ENCODE measurements at regions not wholly inside any gene's neighbourhood (a gene's known extent, or its start where the extent isn't known, plus 50 kb on each side); places are given as distances from the start of the nearest gene placed in this dataset.

DNA sequence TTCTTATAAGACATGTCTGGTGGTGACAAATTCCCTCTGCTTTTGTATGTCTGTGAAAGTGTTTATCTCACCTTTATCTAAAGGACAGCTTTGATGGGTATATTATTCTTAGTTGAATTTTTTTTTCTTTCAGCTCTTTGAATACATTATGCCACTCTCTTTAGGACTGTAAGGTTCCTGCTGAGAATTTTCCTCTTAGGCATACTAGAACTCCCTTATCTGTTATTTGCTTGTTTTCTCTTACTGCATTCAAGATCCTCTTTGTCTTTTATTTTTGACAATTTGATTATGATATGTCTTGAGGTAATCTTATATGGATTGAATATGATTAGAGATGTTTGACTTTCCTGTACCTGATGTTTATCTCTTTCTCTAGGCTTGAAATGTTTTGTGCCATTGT, 1328.4 kb downstream of the PCDH9 start:
- no peak for TF ChIP-seq CTCF (IDR thresholded peaks at IDR 0.05)
- TF ChIP-seq POLR2A (IDR thresholded peaks at IDR 0.05) = no peak
- TF ChIP-seq EP300 (IDR thresholded peaks at IDR 0.05) = no peak
- no peaks in the 10 kb centered on the region for H3K9me3 ChIP-seq

GRCh38 chr13:65894049-65894448, 1336.1 kb downstream of the PCDH9 start:
- intact Hi-C loops (cut with DNase I) = no loop called here
- no peak overlapping the region for H3K27ac ChIP-seq
- DNase-seq = no peak
- WGBS, 3 donors = 69 to 87% (median 83%) methylated on average over 2 of the region's 2 CpGs
- TF ChIP-seq CTCF (IDR thresholded peaks at IDR 0.05) (no peak), EP300 (IDR thresholded peaks at IDR 0.05) (no peak), POLR2A (IDR thresholded peaks at IDR 0.05) (no peak)
- no peaks in the 10 kb centered on the region for H3K36me3 ChIP-seq
- peaks cover 3% of the 10 kb centered on the region for H3K27me3 ChIP-seq
- no peaks in the 10 kb centered on the region for H3K4me1 ChIP-seq (ENCODE audit: insufficient read depth)
- no peaks in the 10 kb centered on the region for H3K9me3 ChIP-seq
- no peak overlapping the region for H3K4me3 ChIP-seq

More for the DNA sequence above, 1328.4 kb downstream of the PCDH9 start:
- no peak for DNase-seq
- Histone ChIP-seq H3K4me1 (ENCODE audit: insufficient read depth) (no peaks in the 10 kb centered on the region), H3K36me3 (no peaks in the 10 kb centered on the region), H3K27me3 (no peaks in the 10 kb centered on the region), H3K27ac (no peak overlapping the region), H3K4me3 (no peak overlapping the region)
- intact Hi-C loops (cut with DNase I) = no loop called here

DNA sequence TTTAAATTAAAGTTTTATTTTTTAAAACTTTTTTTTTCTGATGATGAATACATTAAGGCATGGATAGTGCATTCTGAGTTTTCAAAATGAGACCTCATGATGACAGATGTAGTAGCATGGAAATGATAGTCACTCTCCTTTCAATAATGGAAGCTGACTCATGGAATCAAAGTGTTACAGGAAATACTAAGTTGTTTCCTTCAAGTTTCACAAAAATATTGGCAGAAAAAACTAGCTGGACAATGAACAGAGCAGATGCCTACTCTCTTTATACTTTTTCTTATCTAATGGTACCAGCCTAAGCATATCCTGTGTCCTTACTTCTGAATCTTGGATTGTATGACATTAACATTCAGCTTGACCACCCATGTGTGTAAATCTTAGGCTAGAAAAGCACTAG, 1337.3 kb downstream of the PCDH9 start:
- Histone ChIP-seq H3K4me1 (ENCODE audit: insufficient read depth) (no peaks in the 10 kb centered on the region), H3K27me3 (peaks cover 3% of the 10 kb centered on the region), H3K36me3 (no peaks in the 10 kb centered on the region), H3K4me3 (no peak overlapping the region), H3K9me3 (no peaks in the 10 kb centered on the region), H3K27ac (no peak overlapping the region)
- no peak for DNase-seq
- intact Hi-C loops (cut with DNase I) = no loop called here
- TF ChIP-seq POLR2A (IDR thresholded peaks at IDR 0.05) (no peak), CTCF (IDR thresholded peaks at IDR 0.05) (no peak), EP300 (IDR thresholded peaks at IDR 0.05) (no peak)

- Histone ChIP-seq H3K9me3 (no peaks in the 10 kb centered on the region), H3K36me3 (no peaks in the 10 kb centered on the region), H3K4me1 (ENCODE audit: insufficient read depth) (no peaks in the 10 kb centered on the region), H3K27me3 (no peaks in the 10 kb centered on the region), H3K27ac (no peak overlapping the region), H3K4me3 (no peak overlapping the region)
- TF ChIP-seq CTCF (IDR thresholded peaks at IDR 0.05) (no peak), POLR2A (IDR thresholded peaks at IDR 0.05) (no peak), EP300 (IDR thresholded peaks at IDR 0.05) (no peak)
- WGBS, 3 donors = 76 to 88% (median 80%) methylated on average over 5 of the region's 5 CpGs
- no peak for DNase-seq
- intact Hi-C loops (cut with DNase I) = loop anchor here in 1 of 4 donors (1.0 kb wide), 1 partner anchor 19 kb away; no protein-coding TSS in a partner anchor
Measured at GRCh38 chr13:65889368-65889767, 1340.8 kb downstream of the PCDH9 start.

DNA sequence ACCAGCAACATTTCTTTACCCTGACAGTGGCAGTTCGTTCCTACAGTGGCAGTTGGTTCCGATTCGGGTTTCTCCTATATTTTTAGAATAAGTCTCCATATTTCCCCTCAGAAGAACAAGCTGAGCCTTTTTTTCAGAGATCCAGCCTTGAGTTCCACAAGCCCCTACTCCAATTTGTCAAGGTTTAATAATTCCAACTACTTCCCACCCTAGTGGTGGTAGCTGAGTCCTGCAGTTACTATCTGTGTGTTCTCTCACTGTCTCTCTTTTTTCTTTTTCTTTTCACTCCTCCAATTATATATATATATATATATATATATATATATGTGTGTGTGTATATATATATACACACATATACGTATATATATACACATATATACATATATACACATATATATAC, 1347.3 kb downstream of the PCDH9 start:
- no peak overlapping the region for H3K27ac ChIP-seq
- TF ChIP-seq CTCF (IDR thresholded peaks at IDR 0.05) (no peak), POLR2A (IDR thresholded peaks at IDR 0.05) (no peak), EP300 (IDR thresholded peaks at IDR 0.05) (no peak)
- intact Hi-C loops (cut with DNase I) = no loop called here
- H3K36me3 ChIP-seq = no peaks in the 10 kb centered on the region
- H3K4me3 ChIP-seq = no peak overlapping the region
- 84 to 91% (median 91%) methylated on average over 4 of the region's 4 CpGs for WGBS, 3 donors
- no peak for DNase-seq
- H3K4me1 ChIP-seq (ENCODE audit: insufficient read depth) = no peaks in the 10 kb centered on the region
- H3K9me3 ChIP-seq = no peaks in the 10 kb centered on the region
- H3K27me3 ChIP-seq = no peaks in the 10 kb centered on the region

Measured in ovary (tissue), 7 donors.